NCI-H1417 treated with DMSO at 0.1 percent for 48 hours (cell line): ENCODE measurements at regions not wholly inside any gene's neighbourhood (a gene's known extent, or its start where the extent isn't known, plus 50 kb on each side); places are given as distances from the start of the nearest gene placed in this dataset.

Experiments used
- DNase-seq: peaks from one replicate; lab custom pipeline; 2025; lab: John Stamatoyannopoulos, UW

- no peak for DNase-seq
These were observed 138.5 kb upstream of the NCAM1 start for GRCh38 chr11:112822478-112823274.

GRCh38 chr11:112826026-112826425, 135.2 kb upstream of the NCAM1 start:
- no peak for DNase-seq

GRCh38 chr11:112826788-112827187, 134.4 kb upstream of the NCAM1 start:
- DNase-seq, result no peak

- no peak for DNase-seq
These were observed 132.8 kb upstream of the NCAM1 start for GRCh38 chr11:112828421-112828820.

DNA sequence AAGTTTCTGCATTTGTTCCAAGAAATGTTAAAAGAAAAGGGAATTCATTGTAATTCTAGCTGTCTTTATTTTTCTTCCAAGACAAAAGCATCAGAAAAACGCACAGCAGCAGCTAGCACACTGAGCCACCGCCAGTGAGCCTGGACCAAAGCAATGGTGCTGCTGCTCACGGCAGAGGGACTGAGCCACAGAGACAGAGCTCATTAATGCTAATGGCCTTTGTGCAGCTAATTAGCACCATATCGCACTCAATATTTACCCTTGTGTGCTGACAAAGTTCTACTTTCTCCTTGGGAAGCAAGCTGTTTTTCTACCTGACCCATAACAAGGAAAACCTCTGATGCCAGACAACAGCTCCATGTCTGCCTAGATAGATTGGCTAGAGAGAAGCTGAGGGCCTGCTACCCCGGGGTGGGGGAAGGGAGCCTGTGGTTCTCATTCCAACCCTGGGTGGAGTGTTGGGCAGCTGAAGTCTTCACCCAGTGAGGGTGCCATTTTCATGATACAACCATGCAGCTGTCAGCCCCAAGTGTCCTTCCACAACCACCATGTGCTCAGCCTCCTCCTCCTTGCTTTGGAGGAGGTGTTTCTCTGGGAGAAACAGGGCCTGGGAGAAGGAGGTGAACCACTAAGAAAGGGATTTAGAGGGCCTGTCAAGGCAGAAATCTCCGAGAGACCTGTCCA, 131.1 kb upstream of the NCAM1 start:
- no peak for DNase-seq

- DNase-seq, result no peak
These were observed 130.2 kb upstream of the NCAM1 start for GRCh38 chr11:112831041-112831440.

DNA sequence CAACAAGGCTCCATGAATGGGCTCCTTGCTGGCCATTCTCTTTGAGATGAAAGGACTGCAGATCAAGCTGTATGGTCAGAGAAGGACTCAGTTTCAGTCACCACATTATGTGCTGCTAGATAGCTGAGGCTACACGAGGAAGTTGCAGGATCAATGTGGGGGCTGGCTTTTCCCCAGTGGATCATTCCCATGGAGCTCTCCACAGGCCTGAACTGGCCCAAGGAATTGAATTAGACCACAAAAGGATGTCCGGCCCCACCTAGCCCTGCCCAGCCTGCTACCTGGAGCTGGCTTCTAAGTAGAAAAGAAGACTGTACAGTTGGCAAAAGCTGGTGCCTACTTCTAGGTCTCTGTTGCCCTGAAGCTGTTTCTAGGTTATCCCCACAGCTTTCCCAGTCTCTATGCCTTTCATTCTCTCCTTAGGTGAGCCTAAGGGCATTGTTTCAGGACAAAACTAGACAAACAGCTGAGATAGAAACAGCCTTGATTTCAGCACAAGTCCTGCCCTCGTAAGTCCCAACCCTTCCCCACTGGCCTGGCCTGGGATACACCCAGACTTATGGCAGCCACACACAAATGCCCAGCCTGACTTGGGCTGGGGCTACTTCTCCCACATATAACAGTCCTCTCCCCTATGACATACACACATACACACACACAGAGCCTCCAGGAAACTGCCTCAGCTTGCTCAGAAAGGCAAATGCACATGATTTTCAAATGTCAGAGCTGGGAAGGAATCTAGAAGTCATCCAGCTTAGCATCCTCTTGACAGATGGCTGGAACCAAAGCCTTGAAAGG, 129.1 kb upstream of the NCAM1 start:
- no peak for DNase-seq

DNA sequence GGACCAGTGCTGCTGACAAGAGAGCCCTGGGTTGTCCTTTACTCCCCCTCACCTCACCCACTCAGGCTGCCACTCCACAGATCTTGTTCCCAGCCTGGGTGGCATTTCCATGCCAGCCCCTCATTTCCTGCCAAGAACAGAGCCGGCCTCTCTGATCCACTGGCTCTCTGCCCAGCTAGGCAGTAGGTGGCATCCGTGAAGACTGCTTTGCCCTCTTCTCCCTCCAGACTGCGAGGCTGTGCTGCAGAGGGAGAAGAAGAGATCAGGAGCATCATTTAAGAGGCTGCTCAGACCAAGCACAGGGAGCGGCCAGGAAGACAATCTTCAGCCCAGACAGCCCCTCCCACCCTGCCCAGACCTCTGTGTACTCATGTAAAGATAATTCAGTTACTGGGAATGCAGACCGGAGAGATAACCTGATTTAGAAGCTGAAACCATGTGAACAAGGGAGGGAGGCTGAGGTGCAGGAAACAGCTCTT, 126.9 kb upstream of the NCAM1 start:
- DNase-seq, result no peak

GRCh38 chr11:112835591-112836255, 125.5 kb upstream of the NCAM1 start:
- DNase-seq, result no peak

- DNase-seq, result no peak
These were observed 125.0 kb upstream of the NCAM1 start for GRCh38 chr11:112836256-112836602.

- DNase-seq, result no peak
These were observed 123.9 kb upstream of the NCAM1 start for GRCh38 chr11:112837162-112837826.

DNA sequence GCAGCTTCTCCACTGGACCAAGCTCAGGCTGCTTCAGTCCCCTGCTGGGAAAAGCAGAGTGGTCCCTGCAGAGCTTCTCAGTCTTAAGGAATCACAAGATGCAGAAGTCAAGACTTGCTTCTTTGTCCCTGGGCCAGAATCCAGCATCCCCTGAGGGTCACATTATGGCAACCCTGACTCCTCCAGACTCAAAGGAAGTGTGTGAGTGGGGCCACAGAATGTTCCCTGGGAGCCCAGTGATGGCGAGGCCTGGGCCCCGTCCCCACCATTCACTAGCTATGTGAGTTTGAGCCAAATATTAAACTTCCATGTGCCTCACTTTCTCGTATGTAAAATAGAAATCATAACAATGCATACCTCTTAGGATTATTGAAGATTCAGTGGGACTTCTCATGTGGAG, 122.2 kb upstream of the NCAM1 start:
- DNase-seq, result no peak

- DNase-seq, result no peak
These were observed 119.5 kb upstream of the NCAM1 start for GRCh38 chr11:112841729-112842128.

GRCh38 chr11:112842151-112842550, 119.1 kb upstream of the NCAM1 start:
- DNase-seq, result no peak

DNA sequence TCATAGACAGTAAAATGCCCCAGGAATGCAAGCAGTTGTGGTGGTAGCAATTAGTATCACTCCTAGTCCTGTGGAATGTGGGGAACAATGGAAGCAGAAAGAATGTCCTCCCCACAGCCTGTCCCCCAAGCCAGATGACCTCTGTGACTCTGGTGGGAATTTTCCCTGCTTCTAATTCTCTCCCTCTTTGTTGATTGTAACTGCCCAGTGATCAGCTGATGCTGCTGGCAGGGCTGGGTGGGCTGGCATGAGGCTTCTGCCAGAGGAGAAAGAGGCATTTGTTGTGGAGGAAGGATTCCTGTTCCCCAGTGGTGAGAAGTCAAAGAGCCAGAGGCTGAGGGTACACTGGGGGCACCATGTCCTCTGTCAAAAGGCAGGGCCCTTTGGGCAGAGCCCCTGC, 116.7 kb upstream of the NCAM1 start:
- DNase-seq, result no peak

DNA sequence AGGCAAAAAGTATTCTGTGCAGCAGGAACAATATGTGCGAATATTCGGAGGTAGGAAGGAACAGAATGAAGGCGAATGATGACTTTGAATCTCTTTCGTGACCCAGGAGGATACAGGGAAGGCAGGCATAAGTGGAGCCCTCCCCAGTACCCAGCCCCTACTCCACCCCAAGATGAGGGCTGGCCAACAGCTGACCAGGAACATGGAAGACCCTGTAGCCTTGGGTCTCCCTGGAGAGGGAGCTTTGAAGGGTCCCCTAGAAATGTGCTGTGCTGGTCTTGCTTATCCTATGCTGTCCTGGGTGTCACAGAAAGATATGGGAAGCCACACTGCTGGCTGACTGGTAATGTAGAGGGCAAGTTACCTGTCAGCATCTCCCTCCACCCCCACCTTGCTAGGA, 113.7 kb upstream of the NCAM1 start:
- no peak for DNase-seq

- DNase-seq, result no peak
These were observed 108.9 kb upstream of the NCAM1 start for GRCh38 chr11:112852143-112852866.

DNA sequence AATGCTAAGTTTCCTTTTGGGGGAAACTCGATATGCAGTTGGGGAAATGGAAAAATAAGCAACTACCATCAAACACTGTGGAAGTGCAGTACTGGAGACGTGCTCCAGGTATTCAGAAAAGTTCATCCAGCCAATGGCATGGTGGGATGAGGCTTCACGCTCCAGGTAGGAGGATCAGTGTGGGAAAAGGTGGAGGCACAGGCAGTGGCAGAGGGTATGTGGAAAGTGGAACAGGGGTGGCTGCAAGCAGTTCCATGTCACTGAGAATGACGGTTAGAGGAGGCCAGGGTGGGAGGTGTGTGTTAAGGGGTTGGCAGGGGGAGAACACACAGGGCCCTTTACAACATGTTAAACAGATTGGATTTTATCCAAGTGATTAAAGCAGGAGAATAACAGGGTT, 105.1 kb upstream of the NCAM1 start:
- no peak for DNase-seq

DNA sequence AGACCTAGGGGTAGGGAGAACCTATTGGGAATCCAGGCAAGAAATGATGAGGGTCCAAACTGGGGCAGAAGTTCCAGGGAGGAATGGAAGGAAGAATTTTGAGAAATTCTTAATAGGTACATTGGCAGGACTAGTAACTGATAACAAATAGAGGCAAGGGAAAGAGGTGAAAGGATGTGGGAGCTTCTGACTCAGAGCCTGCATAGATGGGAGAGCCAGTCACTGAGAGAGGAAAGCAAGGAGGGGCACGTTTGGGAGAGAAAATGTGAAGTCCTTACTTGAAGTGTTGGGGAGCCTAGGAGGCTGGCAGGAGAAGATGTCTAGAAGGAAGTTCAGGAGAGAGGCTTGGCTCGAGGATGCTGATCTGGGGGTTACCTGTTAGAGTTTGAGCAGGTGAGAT, 104.6 kb upstream of the NCAM1 start:
- no peak for DNase-seq

DNA sequence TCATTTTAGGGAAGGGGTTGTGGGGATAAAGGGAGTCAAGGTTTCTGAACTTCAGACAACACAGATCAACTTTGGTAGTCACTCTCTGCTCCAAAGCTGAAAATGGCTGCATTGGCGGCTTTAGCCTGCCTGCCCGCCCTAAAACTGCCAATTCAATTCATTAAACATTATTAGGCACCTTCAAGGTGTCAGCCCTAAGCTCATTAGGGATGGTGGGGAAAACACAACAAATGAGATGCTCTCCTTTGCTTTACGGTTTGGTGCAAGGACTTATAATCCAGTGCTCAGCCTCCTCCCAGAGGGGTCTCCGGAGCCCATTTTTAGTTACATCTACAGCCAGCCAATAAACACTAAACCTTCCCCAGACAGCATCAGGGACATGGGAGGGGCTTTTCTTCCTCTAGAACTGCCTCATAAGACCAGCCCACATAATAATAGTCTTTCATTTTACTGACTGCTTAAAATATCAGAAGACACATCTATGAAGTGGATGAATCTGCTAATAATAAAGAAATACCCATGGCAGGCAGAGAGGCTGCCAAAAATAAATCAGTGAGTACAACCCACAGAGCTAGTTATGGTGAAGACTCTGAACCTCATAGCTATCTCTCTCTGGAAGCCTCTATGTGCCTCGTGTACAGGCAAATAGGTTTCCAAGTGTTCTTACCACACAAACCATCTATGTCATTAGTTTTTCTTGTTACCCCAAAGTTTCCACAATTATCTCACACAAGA, 102.8 kb upstream of the NCAM1 start:
- DNase-seq, result no peak
